OCI-LY7 (cell line): ENCODE measurements at regions not wholly inside any gene's neighbourhood (a gene's known extent, or its start where the extent isn't known, plus 50 kb on each side); places are given as distances from the start of the nearest gene placed in this dataset.
"Not testable (repeated sequence)": the region's sequence is repeated elsewhere in the genome, so short reads cannot be mapped to it uniquely, and the experiment has no call there.

Source experiments
- CTCF ChIP-seq: fragments of 200-600 bp; sonication (generic); conservative IDR thresholded peaks from 2 replicates; pipeline ENCODE4 v1.5.1; 2014; ENCODE audit warnings: mild to moderate bottlenecking, antibody characterized with exemption, low read length, moderate library complexity, mixed read lengths
- EZH2phosphoT487 ChIP-seq: fragments of 200-600 bp; sonication (generic); IDR thresholded peaks from 2 replicates; pipeline ENCODE4 v1.6.1; 2018; ENCODE audit warnings: low read depth, borderline replicate concordance, mild to moderate bottlenecking, mixed run types, antibody characterized with exemption, low read length, moderate library complexity, mixed read lengths

- not testable (repeated sequence) for TF ChIP-seq EZH2phosphoT487, CTCF
Observed at GRCh38 chr15:84547150-84547549, 53.7 kb upstream of the ZSCAN2 start.
